ENCODE measurements at regions not wholly inside any gene's neighbourhood (a gene's known extent, or its start where the extent isn't known, plus 50 kb on each side); places are given as distances from the start of the nearest gene placed in this dataset.

- H3K4me1 ChIP-seq (ENCODE audit: insufficient read depth) = no peaks in the 10 kb centered on the region
- H3K27ac ChIP-seq = no peak overlapping the region
- no peak overlapping the region for H3K4me3 ChIP-seq
- no peaks in the 10 kb centered on the region for H3K36me3 ChIP-seq (replicated peaks; ENCODE audit: insufficient read depth, low read depth)
- WGBS (ENCODE audit: low lambda C conversion rate, missing lambda C conversion rate) = 32% methylated on average over 9 of the region's 9 CpGs
- peak; percentile 97 for TF ChIP-seq CTCF (IDR thresholded peaks at IDR 0.05; ENCODE audit: poor library complexity)
- TF ChIP-seq EZH2 (IDR thresholded peaks at IDR 0.05; ENCODE audit: borderline replicate concordance) = no peak
- H3K4me2 ChIP-seq = no peak overlapping the region
- no peaks in the 10 kb centered on the region for H3K9me3 ChIP-seq (ENCODE audit: low read depth)
- H3K27me3 ChIP-seq = no peaks in the 10 kb centered on the region
- H3K9me2 ChIP-seq (replicated peaks; ENCODE audit: insufficient read depth) = no peaks in the 10 kb centered on the region
- H2AFZ ChIP-seq = no peak overlapping the region
- H4K20me1 ChIP-seq (ENCODE audit: insufficient read depth, poor library complexity, severe bottlenecking) = no peaks in the 10 kb centered on the region
- H3K79me2 ChIP-seq = no peaks in the 10 kb centered on the region
- peak; percentile 85 for DNase-seq (ENCODE audit: low spot score)
These were observed 144.6 kb downstream of the CETN3 start for GRCh38 chr5:90264689-90265544.

- no peak for DNase-seq (ENCODE audit: low spot score)
- Histone ChIP-seq H3K36me3 (replicated peaks; ENCODE audit: insufficient read depth, low read depth) (no peaks in the 10 kb centered on the region), H3K4me1 (ENCODE audit: insufficient read depth) (no peaks in the 10 kb centered on the region), H4K20me1 (ENCODE audit: insufficient read depth, poor library complexity, severe bottlenecking) (no peaks in the 10 kb centered on the region), H3K79me2 (no peaks in the 10 kb centered on the region), H3K27me3 (no peaks in the 10 kb centered on the region), H3K9me2 (replicated peaks; ENCODE audit: insufficient read depth) (no peaks in the 10 kb centered on the region), H2AFZ (no peak overlapping the region), H3K27ac (no peak overlapping the region), H3K9me3 (ENCODE audit: low read depth) (no peaks in the 10 kb centered on the region), H3K4me2 (no peak overlapping the region), H3K4me3 (no peak overlapping the region)
- TF ChIP-seq EZH2 (IDR thresholded peaks at IDR 0.05; ENCODE audit: borderline replicate concordance) (no peak), CTCF (IDR thresholded peaks at IDR 0.05; ENCODE audit: poor library complexity) (no peak), EZH2phosphoT487 (IDR thresholded peaks at IDR 0.05; ENCODE audit: low read depth, severe bottlenecking, unreplicated experiment) (no peak)
- WGBS (ENCODE audit: low lambda C conversion rate, missing lambda C conversion rate) = 76% methylated on average over 12 of the region's 12 CpGs
These were observed 146.3 kb downstream of the CETN3 start for GRCh38 chr5:90263102-90263820.

GRCh38 chr5:90251447-90251846 is 158.1 kb downstream of the CETN3 start:
- Histone ChIP-seq H3K27ac (no peak overlapping the region), H3K27me3 (no peaks in the 10 kb centered on the region), H3K4me1 (ENCODE audit: insufficient read depth) (no peaks in the 10 kb centered on the region), H3K9me3 (ENCODE audit: low read depth) (no peaks in the 10 kb centered on the region), H3K36me3 (replicated peaks; ENCODE audit: insufficient read depth, low read depth) (no peaks in the 10 kb centered on the region), H3K79me2 (no peaks in the 10 kb centered on the region), H3K4me2 (no peak overlapping the region), H3K4me3 (no peak overlapping the region), H2AFZ (no peak overlapping the region), H4K20me1 (ENCODE audit: insufficient read depth, poor library complexity, severe bottlenecking) (no peaks in the 10 kb centered on the region), H3K9me2 (replicated peaks; ENCODE audit: insufficient read depth) (no peaks in the 10 kb centered on the region)
- 100% methylated on average over 1 of the region's 1 CpG for WGBS (ENCODE audit: low lambda C conversion rate, missing lambda C conversion rate)
- TF ChIP-seq EZH2 (IDR thresholded peaks at IDR 0.05; ENCODE audit: borderline replicate concordance) (no peak), EZH2phosphoT487 (IDR thresholded peaks at IDR 0.05; ENCODE audit: low read depth, severe bottlenecking, unreplicated experiment) (no peak), CTCF (IDR thresholded peaks at IDR 0.05; ENCODE audit: poor library complexity) (no peak)
- no peak for DNase-seq (ENCODE audit: low spot score)
